ENCODE measurements at regions not wholly inside any gene's neighbourhood (a gene's known extent, or its start where the extent isn't known, plus 50 kb on each side); places are given as distances from the start of the nearest gene placed in this dataset.

DNA sequence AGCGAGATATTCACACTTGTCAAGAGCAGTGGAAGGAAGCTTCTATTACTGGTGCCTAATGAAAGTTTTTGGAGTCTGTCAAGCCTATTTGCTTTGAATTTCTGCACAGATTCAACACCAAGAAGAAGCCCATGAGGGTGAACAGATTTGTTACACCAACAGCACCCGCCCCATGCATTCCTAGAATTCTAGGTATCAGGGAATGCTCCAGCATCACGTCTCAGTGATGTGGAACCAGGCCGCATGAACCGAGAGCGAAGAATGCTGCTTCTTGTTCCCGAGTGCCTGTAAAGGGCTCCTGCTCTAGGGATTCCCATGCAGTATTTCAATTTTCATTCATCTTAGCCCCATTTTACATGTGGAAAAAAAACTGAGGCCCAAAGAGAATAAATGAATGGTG lies 69.7 kb downstream of the KCNF1 start:
- no peak overlapping the region for H3K4me3 ChIP-seq
- H3K4me1 ChIP-seq = peaks cover 7% of the 10 kb centered on the region
- 81% methylated on average over 6 of the region's 7 CpGs for WGBS
- TF ChIP-seq POLR2AphosphoS5 (IDR thresholded peaks at IDR 0.05) = no peak
- no peak for TF ChIP-seq EP300 (IDR thresholded peaks at IDR 0.05)
- no peak for TF ChIP-seq POLR2A (IDR thresholded peaks at IDR 0.05)
- TF ChIP-seq, protein P1, sequence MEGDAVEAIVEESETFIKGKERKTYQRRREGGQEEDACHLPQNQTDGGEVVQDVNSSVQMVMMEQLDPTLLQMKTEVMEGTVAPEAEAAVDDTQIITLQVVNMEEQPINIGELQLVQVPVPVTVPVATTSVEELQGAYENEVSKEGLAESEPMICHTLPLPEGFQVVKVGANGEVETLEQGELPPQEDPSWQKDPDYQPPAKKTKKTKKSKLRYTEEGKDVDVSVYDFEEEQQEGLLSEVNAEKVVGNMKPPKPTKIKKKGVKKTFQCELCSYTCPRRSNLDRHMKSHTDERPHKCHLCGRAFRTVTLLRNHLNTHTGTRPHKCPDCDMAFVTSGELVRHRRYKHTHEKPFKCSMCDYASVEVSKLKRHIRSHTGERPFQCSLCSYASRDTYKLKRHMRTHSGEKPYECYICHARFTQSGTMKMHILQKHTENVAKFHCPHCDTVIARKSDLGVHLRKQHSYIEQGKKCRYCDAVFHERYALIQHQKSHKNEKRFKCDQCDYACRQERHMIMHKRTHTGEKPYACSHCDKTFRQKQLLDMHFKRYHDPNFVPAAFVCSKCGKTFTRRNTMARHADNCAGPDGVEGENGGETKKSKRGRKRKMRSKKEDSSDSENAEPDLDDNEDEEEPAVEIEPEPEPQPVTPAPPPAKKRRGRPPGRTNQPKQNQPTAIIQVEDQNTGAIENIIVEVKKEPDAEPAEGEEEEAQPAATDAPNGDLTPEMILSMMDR (IDR thresholded peaks at IDR 0.05) = no peak
- no peak overlapping the region for H3K27ac ChIP-seq
- no peaks in the 10 kb centered on the region for H3K9me3 ChIP-seq
- peaks cover 13% of the 10 kb centered on the region for H3K27me3 ChIP-seq
- no peak for DNase-seq (ENCODE audit: low spot score in 2 of 2)
- no peaks in the 10 kb centered on the region for H3K36me3 ChIP-seq

DNA sequence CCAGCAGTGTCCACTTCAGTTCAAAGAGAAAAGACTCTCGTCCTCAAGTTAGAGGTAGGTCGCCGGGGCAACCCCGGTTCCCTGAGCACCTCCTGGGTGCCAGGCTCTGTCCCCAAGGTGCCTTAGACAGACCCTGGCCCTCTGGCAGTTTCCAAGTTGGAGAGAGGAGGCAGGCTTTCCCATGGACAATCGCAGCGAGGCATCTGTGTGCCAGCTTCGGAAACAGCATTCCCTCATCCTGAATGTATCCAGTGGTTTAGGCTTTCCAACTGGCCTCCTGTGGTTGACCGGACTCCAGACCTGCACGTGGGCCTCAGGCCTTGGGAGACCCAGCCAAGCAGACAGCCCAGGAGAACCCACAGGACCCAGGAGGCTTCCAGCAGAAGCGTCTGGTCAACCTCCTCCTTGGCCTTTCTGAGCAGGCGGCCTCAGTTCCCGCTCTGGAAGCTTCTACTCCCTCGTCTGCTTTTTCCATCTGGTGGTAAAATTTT lies 70.3 kb downstream of the KCNF1 start:
- peaks cover 13% of the 10 kb centered on the region for H3K27me3 ChIP-seq
- H3K4me3 ChIP-seq = no peak overlapping the region
- DNase-seq (ENCODE audit: low spot score in 2 of 2) = peak in 1 of 2 donors; percentile 52
- TF ChIP-seq, protein P1 (IDR thresholded peaks at IDR 0.05) = no peak
- no peak for TF ChIP-seq EP300 (IDR thresholded peaks at IDR 0.05)
- TF ChIP-seq POLR2AphosphoS5 (IDR thresholded peaks at IDR 0.05) = no peak
- no peak for TF ChIP-seq POLR2A (IDR thresholded peaks at IDR 0.05)
- 91% methylated on average over 11 of the region's 13 CpGs for whole genome bisulfite sequencing
- H3K36me3 ChIP-seq = no peaks in the 10 kb centered on the region
- H3K27ac ChIP-seq = no peak overlapping the region
- H3K9me3 ChIP-seq = no peaks in the 10 kb centered on the region
- peaks cover 7% of the 10 kb centered on the region for H3K4me1 ChIP-seq

DNA sequence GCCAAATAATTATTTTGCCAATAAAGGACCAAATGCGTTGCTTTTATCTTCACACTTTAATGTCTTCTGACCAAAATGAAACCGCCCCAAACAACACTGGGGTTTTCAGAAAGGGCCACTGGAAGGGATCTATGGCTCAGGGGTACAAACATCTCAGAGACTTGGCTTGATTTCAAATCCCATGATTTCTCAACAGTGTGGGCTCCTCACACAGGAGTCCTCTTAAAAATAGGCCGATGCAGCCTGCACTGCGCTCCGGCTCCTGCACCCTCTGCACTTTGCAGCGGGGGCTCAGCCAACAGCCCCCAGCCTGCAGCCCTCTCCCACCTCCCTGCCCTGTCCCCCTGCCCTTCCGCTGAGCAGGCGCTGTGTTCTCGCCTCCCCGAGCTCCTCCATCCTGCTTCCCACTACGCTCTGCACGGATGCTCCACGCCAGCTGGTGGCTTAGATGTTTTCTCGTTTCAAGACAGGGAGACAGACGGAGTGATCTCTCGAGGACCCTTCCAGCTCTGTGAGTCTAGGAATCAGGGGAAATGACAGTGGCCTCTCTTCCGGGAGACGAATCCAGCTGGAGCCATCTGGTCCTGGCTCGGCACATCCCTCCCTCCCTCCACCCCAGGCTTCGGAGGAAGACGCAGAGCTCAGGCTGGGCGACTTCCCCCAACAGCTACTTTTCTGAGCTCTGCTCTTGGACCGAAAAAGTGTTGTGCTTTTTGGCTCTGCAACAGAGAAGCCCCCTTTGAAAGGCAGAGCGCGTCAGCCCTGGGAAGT lies 71.4 kb downstream of the KCNF1 start:
- peak; percentile 41 to 76 for DNase-seq (ENCODE audit: low spot score in 2 of 2)
- Histone ChIP-seq H3K27ac (no peak overlapping the region), H3K27me3 (peaks cover 11% of the 10 kb centered on the region), H3K9me3 (no peaks in the 10 kb centered on the region), H3K4me1 (peaks cover 7% of the 10 kb centered on the region), H3K4me3 (peak overlapping the region; percentile 14), H3K36me3 (no peaks in the 10 kb centered on the region)
- WGBS = 69% methylated on average over 24 of the region's 25 CpGs
- TF ChIP-seq EP300 (IDR thresholded peaks at IDR 0.05) (no peak), POLR2A (IDR thresholded peaks at IDR 0.05) (no peak), POLR2AphosphoS5 (IDR thresholded peaks at IDR 0.05) (no peak)
- TF ChIP-seq, protein P1 (IDR thresholded peaks at IDR 0.05) = no peak

DNA sequence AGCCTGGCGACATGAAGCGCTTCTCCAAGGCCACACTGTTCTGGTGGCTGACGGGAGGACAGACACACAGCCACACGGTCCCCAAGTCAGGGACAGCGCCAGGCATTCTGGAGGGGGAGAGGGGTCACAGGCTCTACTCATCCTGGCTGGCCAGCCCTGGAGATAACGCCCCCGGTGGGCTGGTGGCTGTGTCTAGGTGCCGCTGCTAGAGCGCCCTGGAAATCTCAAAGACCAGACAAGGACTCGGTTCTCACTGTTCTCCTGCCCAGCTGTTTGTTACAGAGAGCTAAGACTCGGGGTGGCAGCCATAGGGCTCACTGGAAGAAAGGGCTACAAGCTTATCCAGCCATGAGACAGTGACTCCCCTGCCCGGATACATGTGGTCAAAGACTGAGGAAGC lies 72.0 kb downstream of the KCNF1 start:
- no peak overlapping the region for H3K27ac ChIP-seq

More for the DNA sequence above, 72.0 kb downstream of the KCNF1 start:
- H3K27me3 ChIP-seq = peaks cover 5% of the 10 kb centered on the region
- peak overlapping the region; percentile 14 for H3K4me3 ChIP-seq
- 91% methylated on average over 9 of the region's 12 CpGs for WGBS
- H3K4me1 ChIP-seq = peaks cover 7% of the 10 kb centered on the region
- peak in 1 of 2 donors; percentile 50 for DNase-seq (ENCODE audit: low spot score in 2 of 2)
- no peaks in the 10 kb centered on the region for H3K36me3 ChIP-seq
- TF ChIP-seq POLR2A (IDR thresholded peaks at IDR 0.05) = no peak
- TF ChIP-seq, protein P1 (IDR thresholded peaks at IDR 0.05) = no peak
- TF ChIP-seq POLR2AphosphoS5 (IDR thresholded peaks at IDR 0.05) = no peak
- no peak for TF ChIP-seq EP300 (IDR thresholded peaks at IDR 0.05)
- no peaks in the 10 kb centered on the region for H3K9me3 ChIP-seq
